ENCODE measurements at regions not wholly inside any gene's neighbourhood (a gene's known extent, or its start where the extent isn't known, plus 50 kb on each side); places are given as distances from the start of the nearest gene placed in this dataset.

- Histone ChIP-seq H3K27me3 (ENCODE audit: control insufficient read depth in 2 of 2, insufficient read depth in 2 of 2, low read length in 2 of 2) (no peaks in the 10 kb centered on the region), H3K4me2 (ENCODE audit: insufficient read depth, low read length) (no peak overlapping the region), H3K79me2 (ENCODE audit: control insufficient read depth, insufficient read depth, low read length) (no peaks in the 10 kb centered on the region), H3K9ac (ENCODE audit: insufficient read depth in 1 of 2, low read depth in 2 of 2, low read length in 2 of 2) (no peak overlapping the region), H3K36me3 (ENCODE audit: control insufficient read depth, insufficient read depth, low read length) (no peaks in the 10 kb centered on the region), H3K4me1 (replicated peaks in 1 of 2; ENCODE audit: control insufficient read depth in 2 of 2, insufficient read depth in 2 of 2, low read length in 2 of 2) (no peaks in the 10 kb centered on the region), H3K9me3 (replicated peaks; ENCODE audit: control insufficient read depth, insufficient read depth, low read depth, low read length) (no peaks in the 10 kb centered on the region; the same call in 1 of the 2 replicates), H4K20me1 (replicated peaks; ENCODE audit: control insufficient read depth, insufficient read depth, low read length) (no peaks in the 10 kb centered on the region), H3K4me3 (no peak overlapping the region), H3K9me1 (ENCODE audit: control insufficient read depth, insufficient read depth, low read length) (no peaks in the 10 kb centered on the region), H3K27ac (ENCODE audit: extremely low read depth, low read depth, low read length) (no peak overlapping the region), H2AFZ (ENCODE audit: low read depth, low read length) (no peak overlapping the region)
- POLR2A ChIA-PET: no interaction called here
- DNase-seq (ENCODE audit: extremely low read depth in 1 of 4, low spot score in 3 of 4) (no peak), FAIRE-seq (no peak), ATAC-seq (no peak)
- intact Hi-C loops (cut with micrococcal nuclease) (no loop called here), in situ Hi-C loops (cut with MboI) (no loop called here)
- 0% methylated on average over 1 of the region's 1 CpG for WGBS (ENCODE audit: insufficient coverage, low coverage, missing lambda C conversion rate)
- CTCF ChIA-PET (ENCODE audit: low intra/inter-chr PET ratio): interaction anchor here (0.6 to 0.7 kb wide), 2 partner anchors 246 to 1813 kb away, joined by 3 read pairs; no protein-coding TSS in a partner anchor
- BruUV-seq (replicated peaks): no TSS peak
- TF ChIP-seq SRSF9 (IDR thresholded peaks at IDR 0.05; ENCODE audit: borderline replicate concordance, low read depth, low read length) (no peak), FOXO4 (CRISPR knock-in tag; IDR thresholded peaks at IDR 0.05) (no peak), ZBTB17 (CRISPR knock-in tag; IDR thresholded peaks at IDR 0.05) (no peak), KHSRP (IDR thresholded peaks at IDR 0.05) (no peak), NR4A1 (CRISPR knock-in tag; IDR thresholded peaks at IDR 0.05) (no peak), NR4A1 (tag; IDR thresholded peaks at IDR 0.05) (no peak), ZNF778 (CRISPR knock-in tag; IDR thresholded peaks at IDR 0.05) (no peak), TCF7 (IDR thresholded peaks at IDR 0.05; ENCODE audit: borderline replicate concordance) (no peak), NONO (IDR thresholded peaks at IDR 0.05; ENCODE audit: low read depth in 2 of 2, low read length in 1 of 2) (no peak), HNRNPK (IDR thresholded peaks at IDR 0.05; ENCODE audit: low read depth, low read length, poor library complexity, severe bottlenecking) (no peak), CHAMP1 (IDR thresholded peaks at IDR 0.05) (no peak), ARID4B (CRISPR knock-in tag; IDR thresholded peaks at IDR 0.05) (no peak), SMAD1 (IDR thresholded peaks at IDR 0.05; ENCODE audit: low read depth, low read length, partially characterized antibody) (no peak)
- TF ChIP-seq, protein P1, sequence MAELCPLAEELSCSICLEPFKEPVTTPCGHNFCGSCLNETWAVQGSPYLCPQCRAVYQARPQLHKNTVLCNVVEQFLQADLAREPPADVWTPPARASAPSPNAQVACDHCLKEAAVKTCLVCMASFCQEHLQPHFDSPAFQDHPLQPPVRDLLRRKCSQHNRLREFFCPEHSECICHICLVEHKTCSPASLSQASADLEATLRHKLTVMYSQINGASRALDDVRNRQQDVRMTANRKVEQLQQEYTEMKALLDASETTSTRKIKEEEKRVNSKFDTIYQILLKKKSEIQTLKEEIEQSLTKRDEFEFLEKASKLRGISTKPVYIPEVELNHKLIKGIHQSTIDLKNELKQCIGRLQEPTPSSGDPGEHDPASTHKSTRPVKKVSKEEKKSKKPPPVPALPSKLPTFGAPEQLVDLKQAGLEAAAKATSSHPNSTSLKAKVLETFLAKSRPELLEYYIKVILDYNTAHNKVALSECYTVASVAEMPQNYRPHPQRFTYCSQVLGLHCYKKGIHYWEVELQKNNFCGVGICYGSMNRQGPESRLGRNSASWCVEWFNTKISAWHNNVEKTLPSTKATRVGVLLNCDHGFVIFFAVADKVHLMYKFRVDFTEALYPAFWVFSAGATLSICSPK (IDR thresholded peaks at IDR 0.05; ENCODE audit: borderline replicate concordance): no peak
Observed at GRCh38 chr7:34337163-34337562, 320.9 kb upstream of the NPSR1 start.
